GM18507 (cell line): ENCODE measurements at regions not wholly inside any gene's neighbourhood (a gene's known extent, or its start where the extent isn't known, plus 50 kb on each side); places are given as distances from the start of the nearest gene placed in this dataset.

Experiments
- DNase-seq: peaks from one replicate; pipeline ENCODE4 v3.0.0; 2011; ENCODE audit warnings: low read depth; ENCODE audit not compliant: insufficient read length; ENCODE audit errors: extremely low spot score
- FAIRE-seq: peaks from 2 replicates; lab custom pipeline; 2011; peaks lifted over from hg19 to GRCh38; lab: Jason Lieb, UNC

DNA sequence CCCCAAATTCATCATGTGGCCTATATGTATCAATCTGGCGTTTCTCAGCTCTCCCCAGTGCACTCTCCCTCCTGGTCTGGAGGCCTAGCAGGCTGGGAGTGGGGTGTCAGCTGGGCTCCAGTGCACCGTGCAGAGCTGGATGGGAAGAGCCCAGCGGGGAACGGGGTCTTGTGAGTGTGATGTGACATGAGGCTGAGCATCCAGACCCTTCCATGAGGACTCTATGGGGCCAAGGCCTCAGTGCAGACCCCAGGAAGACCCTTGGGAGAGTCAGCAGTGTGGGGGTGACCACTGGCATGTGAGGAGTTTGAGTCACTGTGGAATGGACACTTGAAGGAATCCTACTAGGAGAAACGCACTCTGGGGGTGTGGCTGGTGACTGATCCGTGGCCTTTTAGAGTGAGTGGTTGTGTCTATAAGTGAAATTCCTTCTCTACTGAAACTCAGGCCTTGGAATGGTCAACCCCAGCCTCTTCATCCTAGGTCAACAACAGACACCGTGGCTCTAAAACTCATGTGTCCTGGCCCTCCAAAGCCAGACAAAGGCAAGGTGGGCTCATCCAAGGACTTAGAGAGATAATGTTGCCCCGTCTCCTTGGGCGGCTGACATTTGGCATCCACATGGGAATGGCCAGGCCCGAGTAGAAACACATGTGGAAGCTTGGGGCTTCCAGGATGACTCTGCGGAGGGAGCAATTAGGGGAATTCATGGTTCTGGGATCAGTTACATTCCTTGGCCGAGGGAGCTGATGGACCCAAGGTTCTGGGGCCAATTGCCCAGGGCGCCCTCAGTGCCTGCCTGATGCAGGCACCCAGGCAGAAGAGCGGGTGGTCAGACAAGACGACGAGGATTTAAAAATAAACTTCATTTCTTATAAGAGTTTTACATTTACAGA lies 156.0 kb upstream of the TWIST2 start:
- FAIRE-seq = no peak
- DNase-seq = no peak

DNA sequence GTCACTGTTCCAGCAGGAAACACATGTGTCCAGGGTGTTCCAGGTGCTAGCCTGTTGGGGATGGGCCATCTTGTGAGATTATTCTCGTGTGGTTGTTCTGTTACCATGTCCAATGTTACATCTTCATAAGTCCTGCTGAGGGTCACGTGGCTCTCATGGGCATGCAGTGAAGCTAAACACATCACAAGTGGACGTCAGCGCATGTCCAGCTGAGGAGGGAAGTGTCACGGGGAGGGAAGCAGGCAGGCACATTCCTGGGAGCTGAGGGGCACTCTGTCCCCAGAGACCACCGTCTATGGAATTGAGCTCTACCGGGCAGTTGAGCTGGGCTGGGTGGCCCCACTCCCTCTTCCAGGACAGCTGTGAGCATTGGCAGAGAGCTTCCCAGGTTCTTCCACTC lies 155.3 kb upstream of the TWIST2 start:
- FAIRE-seq (no peak), DNase-seq (no peak)

DNA sequence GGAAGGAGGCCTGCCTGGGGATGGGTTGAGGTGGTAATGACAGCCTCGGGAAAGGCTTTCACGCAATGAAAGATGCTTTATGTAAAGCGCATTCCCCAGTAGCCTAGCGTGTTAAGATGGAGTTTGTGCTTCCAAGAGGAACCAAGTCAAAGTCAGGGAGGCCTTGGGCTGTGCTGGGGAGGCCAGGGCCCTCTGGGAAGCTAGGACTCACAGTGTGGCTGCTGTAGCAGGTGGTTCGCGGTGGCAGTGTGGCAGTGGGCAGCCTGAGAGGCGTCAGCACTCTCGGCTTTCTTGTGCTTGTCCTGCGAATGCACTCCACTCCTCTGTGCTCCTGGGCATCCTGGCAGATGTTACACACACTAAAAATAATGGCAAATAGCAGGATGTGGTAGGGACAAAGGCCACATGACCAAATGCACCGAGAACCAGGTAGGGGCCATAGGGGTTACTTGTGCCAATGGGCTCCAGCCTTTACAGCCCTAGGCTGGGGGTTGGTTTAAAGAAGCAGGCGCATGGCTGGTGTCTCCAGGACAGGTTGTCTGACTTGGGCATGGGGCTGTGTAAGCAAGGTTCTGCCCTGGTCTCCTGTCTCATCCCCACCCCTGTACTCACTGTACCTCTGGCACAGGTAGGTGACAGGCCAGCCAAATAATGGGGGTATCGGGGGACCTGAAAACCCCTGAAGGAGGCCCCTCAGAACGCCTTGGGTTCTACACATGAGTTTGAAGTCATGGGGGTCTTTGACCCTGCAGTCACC lies 154.4 kb upstream of the TWIST2 start:
- FAIRE-seq = no peak
- no peak for DNase-seq

DNA sequence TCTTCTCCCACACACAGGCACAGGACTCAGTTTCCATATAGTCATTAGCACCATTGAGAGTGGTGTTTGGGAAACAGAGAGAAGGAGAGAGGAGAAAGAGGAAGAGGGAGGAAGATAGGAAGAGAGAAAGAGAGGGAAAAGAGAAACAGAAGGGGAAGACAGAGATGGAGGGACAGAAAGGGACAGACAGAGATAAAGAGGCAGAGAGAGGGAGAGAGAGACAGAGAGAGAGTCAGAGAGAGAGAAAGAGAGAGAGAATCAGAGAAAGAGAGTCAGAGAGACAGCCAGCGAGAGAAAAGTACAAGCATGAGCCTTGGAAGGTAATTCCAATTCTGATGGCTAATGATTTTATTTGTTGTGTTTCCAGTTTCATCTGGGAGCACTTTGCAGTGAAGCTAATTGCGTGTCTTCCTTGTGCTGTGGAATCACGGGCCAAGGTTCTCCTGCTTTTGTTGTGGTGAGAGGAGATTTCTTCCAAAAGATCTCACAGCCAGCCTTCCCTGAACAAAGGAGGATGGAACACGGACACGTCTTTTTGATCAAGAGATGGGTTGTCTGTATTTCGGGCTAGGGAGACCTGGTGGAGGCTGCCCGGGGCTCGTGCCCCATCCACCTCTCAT lies 153.6 kb upstream of the TWIST2 start:
- FAIRE-seq = no peak
- DNase-seq = no peak

DNA sequence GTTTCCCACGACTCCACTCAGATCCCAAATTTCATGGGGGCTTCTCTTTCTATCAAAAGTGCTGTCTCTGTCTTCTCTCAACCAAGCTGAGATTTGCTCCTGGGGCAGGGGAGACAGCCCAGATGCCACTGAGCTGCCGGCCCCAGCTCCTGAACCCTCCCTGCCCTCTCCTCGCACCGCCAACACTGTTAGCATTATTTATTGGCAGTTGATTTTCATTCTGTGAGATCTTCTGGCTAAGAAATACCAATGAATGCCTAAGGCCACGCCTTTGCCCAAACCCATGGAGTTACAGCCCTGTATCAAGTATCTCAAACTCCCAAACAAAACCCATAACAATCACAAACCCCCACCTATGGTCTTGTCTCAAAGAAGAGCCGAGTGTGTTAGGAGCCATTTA lies 153.0 kb upstream of the TWIST2 start:
- FAIRE-seq (no peak), DNase-seq (no peak)

DNA sequence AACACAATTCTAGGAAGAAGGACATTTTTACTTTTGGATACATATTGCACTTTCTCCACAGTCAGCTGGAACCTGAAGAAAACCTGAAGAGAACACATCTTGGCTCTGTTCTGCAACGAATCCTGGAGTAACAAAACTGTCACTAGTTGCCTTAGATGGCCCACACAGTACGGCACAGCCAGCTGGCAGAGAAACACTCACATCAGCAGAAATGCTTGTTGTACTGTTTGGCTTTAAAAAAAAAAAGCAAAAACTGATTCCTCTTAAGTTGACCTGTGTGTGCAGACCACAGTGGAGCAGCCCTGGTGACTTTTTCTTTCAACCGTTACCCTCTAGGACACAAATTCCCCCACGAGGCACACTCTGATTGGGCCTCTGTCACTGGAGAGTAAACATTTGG lies 152.3 kb upstream of the TWIST2 start:
- FAIRE-seq = no peak

DNA sequence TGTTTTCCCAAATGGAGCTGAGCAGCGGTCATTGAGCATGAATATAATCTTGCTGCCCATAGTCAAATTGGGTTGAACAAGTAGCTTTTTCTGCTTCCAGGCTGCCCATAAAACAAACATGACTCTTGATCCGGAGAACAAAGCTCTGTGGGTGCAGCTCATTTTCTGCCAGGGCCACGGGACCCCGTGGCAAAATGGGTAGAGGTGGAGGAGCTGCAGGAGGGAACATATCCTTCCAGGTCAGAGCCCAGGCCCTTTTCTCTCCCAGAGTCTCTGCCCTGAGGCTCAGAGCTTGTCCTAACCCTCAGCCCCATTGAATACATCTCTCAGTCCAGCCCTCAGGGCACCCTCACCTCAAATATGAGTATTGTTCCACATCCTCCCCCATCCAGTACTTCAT lies 151.6 kb upstream of the TWIST2 start:
- no peak for DNase-seq
- FAIRE-seq = no peak

More for the DNA sequence above, 152.3 kb upstream of the TWIST2 start:
- no peak for DNase-seq

DNA sequence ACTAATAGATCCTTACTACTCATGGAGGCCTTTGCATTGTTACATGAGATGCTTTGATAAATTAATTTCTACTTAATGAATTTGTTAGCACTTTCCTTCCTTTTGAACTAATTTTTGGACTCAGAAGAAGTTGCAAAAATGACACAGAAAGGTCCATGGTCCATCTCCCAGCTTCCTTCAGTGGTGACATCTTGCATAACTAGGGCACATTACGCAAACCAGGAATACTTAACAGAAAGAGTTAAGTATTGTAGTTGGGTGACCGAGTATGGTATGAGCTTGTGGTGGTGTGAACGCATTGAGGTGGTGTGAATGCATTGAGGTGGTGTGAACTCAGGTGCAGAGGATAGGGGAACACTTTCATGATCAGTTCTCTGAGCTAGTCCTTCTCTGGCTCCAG lies 151.1 kb upstream of the TWIST2 start:
- no peak for DNase-seq
- FAIRE-seq = no peak

DNA sequence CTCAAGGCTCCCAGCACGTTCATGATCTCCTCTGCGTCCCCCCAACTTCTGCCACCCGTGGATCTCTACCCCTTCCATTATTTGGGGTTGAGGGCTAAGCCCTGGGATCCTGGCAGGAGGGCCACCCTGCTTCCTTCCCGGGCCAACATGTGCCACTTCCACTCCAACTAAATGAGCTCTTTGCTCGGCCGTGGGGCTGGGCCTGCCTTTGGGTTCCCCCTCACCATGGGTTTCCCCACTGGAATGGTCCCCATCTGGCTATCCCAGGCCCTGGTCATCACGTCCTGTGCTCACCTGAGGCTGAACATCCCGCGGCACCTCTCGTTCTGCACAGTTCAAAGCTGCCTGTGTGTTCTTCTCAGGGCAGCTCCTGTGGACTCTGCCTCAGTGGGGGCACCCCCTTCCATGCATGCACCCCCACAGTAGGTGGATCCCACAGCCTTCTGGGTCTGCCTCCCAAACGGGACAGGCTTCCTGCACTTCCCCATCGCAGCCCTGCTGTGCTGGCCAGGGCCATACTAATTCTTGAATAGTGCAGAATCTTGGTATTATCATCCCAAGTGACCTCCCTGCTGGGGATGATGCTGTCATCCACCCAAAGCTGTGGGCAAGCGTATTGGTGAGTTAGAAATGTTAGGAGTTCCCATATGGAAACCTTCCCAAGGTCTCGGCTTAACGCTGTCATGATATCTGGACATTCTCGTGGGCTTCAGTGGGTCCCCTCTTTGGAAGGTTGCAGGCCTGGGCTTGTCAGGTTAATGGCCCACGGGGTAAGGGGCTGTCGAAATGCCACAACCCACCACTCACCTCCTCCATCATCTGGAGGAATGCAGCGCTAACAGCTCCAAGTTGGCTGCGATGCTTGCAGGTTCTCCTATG lies 150.5 kb upstream of the TWIST2 start:
- DNase-seq (no peak), FAIRE-seq (no peak)

DNA sequence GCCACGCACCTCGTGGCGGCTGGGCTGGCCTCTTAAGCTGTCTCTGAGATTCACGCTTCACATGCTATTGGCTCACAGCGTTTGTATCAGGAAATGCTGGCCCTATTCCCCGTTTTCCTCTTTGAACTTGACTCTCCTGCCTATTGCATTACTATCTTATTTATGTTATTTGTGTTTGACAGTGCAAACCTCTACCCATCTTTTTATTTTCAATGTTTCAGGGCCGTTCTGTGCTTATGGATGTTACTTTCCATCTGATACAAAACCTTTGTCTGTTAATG lies 149.9 kb upstream of the TWIST2 start:
- DNase-seq = no peak
- no peak for FAIRE-seq

DNA sequence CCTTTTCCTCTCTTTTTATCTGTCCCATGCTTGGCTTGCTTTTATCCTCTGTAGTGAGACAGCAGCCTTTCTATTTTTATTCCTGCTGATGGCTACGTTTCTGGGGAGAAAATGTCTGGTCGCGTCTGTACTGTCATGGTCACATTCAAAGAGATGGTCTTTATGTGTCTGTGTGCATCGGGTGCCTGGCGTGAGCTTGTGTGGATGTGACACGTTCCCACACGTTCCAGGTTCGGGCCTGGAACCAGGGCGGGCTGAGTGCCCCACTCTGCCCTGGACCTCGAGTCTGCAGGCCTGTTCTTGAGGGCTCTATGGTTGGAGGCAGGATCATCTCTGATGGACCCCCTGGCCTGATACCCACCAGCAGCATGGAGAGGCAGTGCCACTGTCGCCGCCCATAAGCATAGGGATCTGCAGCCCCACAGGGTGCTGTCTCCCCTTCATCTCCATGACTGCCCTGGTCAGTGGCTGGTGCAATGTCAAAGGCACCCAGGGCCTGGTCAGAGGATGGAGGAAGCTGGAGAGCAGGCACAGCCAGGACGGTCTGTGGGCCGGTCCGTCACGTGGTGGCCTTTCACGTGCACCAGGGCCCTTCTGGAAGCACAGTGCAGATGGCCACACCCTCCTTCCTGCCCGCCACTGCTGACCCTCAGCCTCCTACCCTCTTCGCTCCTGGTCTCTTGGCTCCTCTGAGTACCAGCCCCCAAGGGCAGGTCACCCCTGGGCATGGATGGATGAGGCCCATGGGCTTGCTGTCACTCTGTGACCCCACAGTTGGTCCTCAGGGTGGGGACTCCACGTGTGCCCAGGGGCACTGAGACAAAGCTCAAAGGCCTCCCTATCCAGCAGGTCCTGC lies 149.2 kb upstream of the TWIST2 start:
- FAIRE-seq = no peak
- DNase-seq = no peak

DNA sequence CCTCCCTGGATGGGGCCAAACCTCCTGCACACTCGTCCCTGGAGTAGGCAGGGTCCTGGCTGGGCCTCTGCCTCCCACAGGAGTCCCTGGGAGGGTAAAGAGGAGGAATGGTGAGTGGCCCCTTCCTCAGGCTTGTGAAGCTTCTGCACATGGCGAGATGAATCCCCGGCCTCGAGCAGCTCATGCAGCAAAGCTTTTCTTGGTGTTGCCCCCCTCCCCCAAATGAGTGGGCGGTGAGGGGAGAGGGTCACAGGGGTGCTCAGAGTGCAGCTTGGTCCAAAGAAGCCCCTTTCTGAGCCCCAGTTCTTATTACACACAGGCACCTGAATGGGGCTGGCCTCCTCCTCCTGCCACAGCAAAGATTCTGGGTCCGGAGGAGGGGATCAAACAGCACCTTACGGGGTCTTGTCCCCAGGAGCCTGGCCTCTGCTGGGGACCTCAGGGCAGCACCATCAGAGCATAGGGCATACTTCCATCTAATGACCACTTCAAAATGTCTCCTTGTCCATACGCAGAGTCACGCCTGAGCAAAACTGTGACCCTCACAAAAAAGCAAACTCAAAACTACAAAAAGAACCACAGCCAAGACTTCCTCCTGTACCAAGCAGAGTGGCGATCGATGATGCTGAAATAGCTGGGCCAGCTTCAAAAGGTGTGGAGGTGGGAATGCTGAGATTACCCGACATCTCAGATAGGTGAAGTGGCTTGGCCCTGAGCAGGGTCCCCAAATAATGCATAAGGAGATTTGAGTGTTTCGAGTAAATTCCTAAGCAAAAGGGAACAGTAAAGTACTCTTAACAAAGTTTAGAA lies 148.4 kb upstream of the TWIST2 start:
- no peak for FAIRE-seq

DNA sequence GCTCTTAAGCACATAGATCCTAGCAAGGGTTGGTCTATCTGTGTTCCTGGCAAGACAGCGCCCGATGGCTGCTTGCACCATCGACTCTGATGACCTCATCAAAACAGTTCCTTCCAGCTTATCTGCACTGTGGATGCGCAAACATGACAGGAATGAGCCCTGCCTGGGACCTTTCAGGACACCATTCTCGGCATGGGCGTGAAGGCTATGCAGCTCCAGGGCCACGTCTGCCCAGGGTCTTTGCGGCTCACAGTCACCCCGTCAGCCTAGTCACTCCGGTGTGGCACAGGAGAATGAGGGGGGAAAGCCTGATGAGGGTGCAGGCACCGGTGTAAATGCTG lies 147.8 kb upstream of the TWIST2 start:
- DNase-seq (no peak), FAIRE-seq (no peak)

More for the DNA sequence above, 148.4 kb upstream of the TWIST2 start:
- DNase-seq = no peak

DNA sequence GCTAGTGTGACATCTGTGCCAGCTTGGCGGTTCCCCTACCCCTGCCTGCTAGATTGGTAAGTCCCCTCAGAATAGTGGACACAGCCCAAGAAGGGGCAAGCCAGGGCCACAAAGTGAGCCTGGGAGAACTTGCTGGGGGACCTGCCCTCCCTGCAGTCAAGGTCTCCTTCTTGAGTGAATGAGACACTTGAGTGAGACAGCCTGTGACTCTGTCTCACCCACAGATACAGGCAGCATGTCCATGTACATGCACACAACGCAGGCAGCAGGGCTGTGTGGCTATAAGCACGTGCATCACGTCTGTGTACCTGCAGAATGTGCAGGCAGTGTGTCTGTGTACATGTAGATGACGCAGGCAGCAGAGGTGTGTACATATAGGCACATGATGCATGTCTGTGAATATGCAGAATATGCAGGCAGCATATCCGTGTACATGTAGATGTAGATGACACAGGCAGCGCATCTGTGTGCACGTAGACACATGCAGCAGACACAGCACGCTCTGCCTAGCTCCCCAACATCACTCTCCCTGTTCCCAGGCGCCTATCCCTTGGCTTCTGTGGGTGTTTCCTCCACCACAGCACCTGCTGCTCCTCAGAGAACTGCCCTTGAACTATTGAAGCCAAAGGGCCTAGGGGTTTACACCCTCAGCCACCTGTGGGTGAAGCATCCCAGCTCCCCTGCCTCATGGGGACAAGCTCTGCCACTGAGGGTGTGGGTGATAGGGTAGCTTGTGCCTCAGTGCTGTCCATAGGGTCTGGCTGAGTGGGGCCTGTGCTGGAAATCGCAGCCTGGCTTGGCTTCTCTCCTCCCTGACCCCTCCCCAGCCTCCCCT lies 147.2 kb upstream of the TWIST2 start:
- DNase-seq (no peak), FAIRE-seq (no peak)

DNA sequence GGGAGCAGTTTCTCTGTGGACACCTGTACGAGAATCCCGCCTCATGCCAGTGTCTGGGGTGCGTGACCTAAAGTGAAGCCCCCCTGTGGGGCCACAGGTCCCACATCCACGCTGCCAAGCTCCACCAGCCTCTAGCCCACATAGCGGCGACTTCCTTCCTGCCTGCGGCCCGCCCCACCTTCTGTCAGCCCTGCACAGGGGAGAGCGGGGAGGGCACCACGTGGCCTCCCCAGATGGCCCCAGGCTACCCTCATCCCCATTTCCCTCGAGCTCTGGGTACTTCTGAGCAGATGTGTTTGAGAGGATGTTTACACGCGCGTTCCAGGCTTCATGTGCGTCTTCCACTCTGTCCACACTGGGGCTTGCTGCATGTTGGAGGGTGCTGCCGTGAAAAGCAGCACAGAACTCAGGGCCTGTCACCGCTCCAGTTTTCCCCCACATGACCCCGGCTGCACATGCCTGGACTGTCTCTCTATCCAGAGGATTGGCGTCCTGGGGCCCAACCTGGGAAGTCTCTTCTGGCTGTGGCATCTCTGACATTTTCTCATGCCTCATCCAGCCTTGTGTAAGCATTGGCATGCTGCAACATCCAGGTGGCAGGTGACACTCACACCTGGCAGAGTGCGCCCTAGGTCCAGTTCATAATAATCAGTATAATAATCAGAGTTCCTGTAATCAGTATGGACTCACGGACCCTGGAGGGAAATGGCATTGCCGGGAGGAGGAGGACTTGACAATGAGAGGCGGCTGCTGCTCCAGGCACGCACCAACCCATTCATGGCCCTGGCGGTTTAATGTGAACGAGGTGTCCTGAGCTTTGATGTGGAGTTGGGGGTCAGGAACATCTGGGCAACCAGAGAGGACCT lies 146.3 kb upstream of the TWIST2 start:
- no peak for DNase-seq
- no peak for FAIRE-seq

DNA sequence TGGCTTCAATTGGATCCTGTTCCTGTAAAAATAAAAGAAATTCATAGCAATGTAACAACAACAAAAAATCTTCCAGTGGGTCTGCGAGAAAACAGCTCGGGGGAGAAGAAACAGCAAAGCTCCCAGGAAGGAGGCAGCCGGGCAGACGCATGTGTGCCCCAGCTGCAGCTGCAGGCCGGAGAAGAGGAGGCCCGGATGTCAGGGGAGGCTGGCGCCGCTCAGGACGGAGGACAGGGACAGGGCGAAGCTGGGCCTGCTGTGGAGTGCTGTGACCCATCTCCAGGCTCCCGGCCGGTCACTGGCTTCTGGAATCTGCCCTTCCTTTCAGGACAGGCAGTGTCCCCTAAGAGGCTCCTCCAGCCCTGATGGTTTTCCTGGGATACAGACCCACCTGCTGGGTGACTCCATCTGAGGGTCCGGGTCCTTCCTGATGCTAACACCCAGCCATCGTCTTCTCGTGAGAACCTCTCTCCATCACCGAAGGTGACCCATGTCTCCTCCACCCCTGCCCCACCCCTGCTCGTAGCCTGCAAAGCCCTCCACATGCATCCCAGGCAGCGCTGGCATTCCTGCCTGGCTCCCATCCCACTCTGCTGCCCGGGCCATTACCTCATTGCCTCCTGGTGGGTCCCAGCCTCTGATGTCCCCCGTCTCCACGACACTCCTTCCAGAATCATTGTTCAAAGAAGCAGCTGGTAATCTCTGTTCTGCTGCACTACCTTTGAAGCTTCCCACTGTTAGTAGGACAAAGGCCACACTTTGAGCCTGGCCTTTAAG lies 145.4 kb upstream of the TWIST2 start:
- DNase-seq (no peak), FAIRE-seq (no peak)
